SU-DHL-6 (cell line): ENCODE measurements at regions not wholly inside any gene's neighbourhood (a gene's known extent, or its start where the extent isn't known, plus 50 kb on each side); places are given as distances from the start of the nearest gene placed in this dataset.

Source experiments
- EZH2phosphoT487 ChIP-seq: fragments of 200-600 bp; sonication (generic), shearing (Covaris generic); conservative IDR thresholded peaks from 2 replicates; pipeline ENCODE4 v1.6.1; 2018; ENCODE audit warnings: mild to moderate bottlenecking, antibody characterized with exemption, low read length, moderate library complexity, mixed read lengths
- TF ChIP-seq, protein P1 (sequence below): fragments of 200-600 bp; sonication (generic); IDR thresholded peaks from one replicate; pipeline ENCODE4 v1.5.1; 2017; ENCODE audit warnings: antibody characterized with exemption, mild to moderate bottlenecking, low read length, moderate library complexity; ENCODE audit not compliant: insufficient read depth, poor library complexity, severe bottlenecking

DNA sequence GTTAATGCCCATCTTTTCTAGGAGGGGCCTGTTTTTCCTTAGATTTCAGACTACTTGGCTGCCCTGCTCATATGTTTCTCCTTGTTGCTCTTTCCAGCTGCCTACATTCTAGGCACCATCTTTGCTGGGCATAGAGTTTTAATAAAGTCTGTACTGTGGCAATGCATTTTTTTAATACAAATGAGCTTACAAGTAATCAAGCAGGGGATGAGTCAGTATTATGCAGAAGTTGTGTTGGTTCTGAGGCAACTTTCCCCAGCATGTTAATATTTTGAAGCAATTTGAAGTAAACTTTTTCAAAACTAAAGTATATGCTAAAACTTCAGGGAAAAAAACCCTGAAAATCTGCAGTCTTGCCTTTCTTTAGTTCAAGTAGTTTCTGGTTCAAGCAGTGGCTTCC, 372.0 kb upstream of the GATB start:
- TF ChIP-seq, protein P1, sequence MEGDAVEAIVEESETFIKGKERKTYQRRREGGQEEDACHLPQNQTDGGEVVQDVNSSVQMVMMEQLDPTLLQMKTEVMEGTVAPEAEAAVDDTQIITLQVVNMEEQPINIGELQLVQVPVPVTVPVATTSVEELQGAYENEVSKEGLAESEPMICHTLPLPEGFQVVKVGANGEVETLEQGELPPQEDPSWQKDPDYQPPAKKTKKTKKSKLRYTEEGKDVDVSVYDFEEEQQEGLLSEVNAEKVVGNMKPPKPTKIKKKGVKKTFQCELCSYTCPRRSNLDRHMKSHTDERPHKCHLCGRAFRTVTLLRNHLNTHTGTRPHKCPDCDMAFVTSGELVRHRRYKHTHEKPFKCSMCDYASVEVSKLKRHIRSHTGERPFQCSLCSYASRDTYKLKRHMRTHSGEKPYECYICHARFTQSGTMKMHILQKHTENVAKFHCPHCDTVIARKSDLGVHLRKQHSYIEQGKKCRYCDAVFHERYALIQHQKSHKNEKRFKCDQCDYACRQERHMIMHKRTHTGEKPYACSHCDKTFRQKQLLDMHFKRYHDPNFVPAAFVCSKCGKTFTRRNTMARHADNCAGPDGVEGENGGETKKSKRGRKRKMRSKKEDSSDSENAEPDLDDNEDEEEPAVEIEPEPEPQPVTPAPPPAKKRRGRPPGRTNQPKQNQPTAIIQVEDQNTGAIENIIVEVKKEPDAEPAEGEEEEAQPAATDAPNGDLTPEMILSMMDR, result no peak
- no peak for TF ChIP-seq EZH2phosphoT487
